ENCODE measurements at regions not wholly inside any gene's neighbourhood (a gene's known extent, or its start where the extent isn't known, plus 50 kb on each side); places are given as distances from the start of the nearest gene placed in this dataset.
A peak's percentile ranks its signal among the peaks of the same experiment; 100 is the strongest.

GRCh38 chr9:26662476-26662875 lies 230.1 kb downstream of the CAAP1 start:
- TF ChIP-seq CTCF (IDR thresholded peaks at IDR 0.05; ENCODE audit: insufficient read depth, low read depth, low read length, missing control alignments), result no peak
- H3K4me3 ChIP-seq (ENCODE audit: low read depth, low read length), result no peak overlapping the region
- DNase-seq (ENCODE audit: low read depth), result no peak

GRCh38 chr9:26658476-26658875 lies 234.1 kb downstream of the CAAP1 start:
- no peak for TF ChIP-seq CTCF (IDR thresholded peaks at IDR 0.05; ENCODE audit: insufficient read depth, low read depth, low read length, missing control alignments)
- H3K4me3 ChIP-seq (ENCODE audit: low read depth, low read length), result no peak overlapping the region
- no peak for DNase-seq (ENCODE audit: low read depth)

- DNase-seq (ENCODE audit: low read depth), result no peak
- H3K4me3 ChIP-seq (ENCODE audit: low read depth, low read length), result no peak overlapping the region
- TF ChIP-seq CTCF (IDR thresholded peaks at IDR 0.05; ENCODE audit: insufficient read depth, low read depth, low read length, missing control alignments), result no peak
Observed at GRCh38 chr9:26657958-26658357, 234.6 kb downstream of the CAAP1 start.

DNA sequence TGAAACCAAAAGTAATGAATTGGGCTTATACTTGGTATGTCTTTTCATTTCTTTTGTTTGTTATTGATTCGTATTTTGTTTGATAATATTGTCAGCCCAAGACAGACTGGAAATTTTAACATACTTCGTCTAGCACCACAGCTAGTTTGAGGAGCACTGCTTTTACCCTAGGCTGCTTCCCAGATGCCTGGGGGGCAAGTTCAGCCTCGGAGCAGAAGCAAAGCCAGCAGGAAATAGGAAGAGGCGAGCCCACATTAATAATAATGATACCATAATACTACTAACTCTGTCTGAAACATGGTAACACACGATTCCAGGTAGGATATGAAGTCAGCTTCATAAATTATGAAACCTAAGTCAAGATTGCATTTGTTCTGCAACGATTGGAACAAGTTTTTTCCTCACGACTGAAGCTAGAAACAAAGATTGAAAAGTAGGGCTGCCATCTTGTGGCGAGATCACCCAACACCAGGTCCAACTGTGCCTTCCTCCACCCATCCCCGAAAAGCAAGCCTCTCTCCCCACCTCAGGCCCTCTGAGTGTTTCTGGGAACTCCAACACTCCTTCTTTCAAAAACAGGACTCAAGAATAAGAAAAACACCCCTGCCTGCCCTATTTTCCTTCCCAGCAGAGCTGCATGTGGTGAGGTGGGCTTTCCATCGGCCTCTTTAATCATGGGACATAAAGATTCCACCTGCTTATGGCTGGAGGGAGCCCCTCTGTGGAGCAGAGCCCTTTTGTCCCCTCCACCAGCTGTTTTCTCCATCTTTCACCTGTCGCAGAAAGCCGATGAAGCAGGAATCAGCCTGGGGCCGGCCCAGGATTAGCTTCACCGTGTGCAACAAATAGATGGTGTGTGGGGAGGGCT lies 236.4 kb downstream of the CAAP1 start:
- TF ChIP-seq CTCF (IDR thresholded peaks at IDR 0.05; ENCODE audit: insufficient read depth, low read depth, low read length, missing control alignments), result peak; percentile 34
- H3K4me3 ChIP-seq (ENCODE audit: low read depth, low read length), result no peak overlapping the region
- peak; percentile 21 for DNase-seq (ENCODE audit: low read depth)

DNA sequence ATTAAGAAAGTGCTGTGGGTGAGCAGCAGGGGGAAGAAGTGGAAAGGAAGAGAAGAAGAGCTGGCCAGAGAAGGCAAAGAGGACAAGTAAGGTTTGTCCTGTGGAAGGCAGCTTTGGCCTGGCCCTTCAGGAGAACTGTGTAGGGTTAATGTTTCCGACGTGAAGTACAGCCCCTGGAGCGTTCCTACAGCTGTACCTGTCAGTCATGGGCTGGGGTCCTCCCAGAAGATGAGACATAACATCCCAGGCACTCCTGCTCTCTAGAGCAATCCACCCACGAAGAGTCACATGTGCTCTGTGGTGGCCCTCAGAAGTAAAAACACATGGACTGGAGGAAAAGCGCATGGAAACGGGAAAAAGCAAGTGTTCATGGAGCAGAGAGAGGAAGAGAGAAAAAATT lies 237.4 kb downstream of the CAAP1 start:
- no peak overlapping the region for H3K4me3 ChIP-seq (ENCODE audit: low read depth, low read length)
- TF ChIP-seq CTCF (IDR thresholded peaks at IDR 0.05; ENCODE audit: insufficient read depth, low read depth, low read length, missing control alignments), result no peak
- DNase-seq (ENCODE audit: low read depth), result no peak

DNA sequence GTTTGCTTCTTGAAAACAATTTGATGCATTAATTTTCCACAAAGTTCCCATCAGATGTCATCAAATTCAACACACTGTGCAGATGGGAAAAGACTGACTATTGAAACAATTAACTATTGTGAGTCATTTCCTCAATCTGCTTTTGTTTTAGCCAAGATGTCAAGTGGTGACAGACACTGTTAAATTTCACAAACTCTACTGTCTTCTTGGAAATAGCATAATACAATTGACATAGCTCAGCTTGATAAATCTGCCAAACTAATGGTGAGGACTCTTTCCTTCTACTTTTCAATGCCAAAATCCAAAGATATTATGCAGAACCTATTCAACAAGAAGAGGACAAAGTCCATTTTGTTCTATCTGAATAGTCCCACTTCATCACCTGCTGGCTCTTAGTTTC lies 242.3 kb downstream of the CAAP1 start:
- TF ChIP-seq CTCF (IDR thresholded peaks at IDR 0.05; ENCODE audit: insufficient read depth, low read depth, low read length, missing control alignments), result no peak
- DNase-seq (ENCODE audit: low read depth), result no peak
- no peak overlapping the region for H3K4me3 ChIP-seq (ENCODE audit: low read depth, low read length)

DNA sequence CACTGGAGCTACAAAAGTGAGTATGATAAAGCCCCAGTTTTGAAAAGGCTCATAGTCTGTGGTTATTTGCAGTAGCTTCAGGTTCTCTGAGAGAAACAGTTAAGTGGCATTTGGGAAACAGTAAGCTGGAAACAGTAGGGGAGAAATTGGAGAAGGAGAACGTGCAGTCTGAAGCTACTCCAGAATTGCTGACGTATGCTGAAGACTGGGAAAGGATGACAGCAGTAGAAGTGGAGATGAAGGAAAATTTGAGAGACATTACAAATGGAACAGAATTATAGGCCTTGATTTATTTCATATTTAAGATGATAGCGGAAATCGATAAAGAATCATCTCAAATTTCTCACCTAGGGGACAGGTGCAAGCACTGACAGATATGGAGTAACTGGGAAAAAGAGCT lies 248.8 kb downstream of the CAAP1 start:
- DNase-seq (ENCODE audit: low read depth), result no peak
- TF ChIP-seq CTCF (IDR thresholded peaks at IDR 0.05; ENCODE audit: insufficient read depth, low read depth, low read length, missing control alignments), result no peak
- no peak overlapping the region for H3K4me3 ChIP-seq (ENCODE audit: low read depth, low read length)

All from GM12865 (cell line).